ENCODE measurements at regions not wholly inside any gene's neighbourhood (a gene's known extent, or its start where the extent isn't known, plus 50 kb on each side); places are given as distances from the start of the nearest gene placed in this dataset.
"Not testable (repeated sequence)": the region's sequence is repeated elsewhere in the genome, so short reads cannot be mapped to it uniquely, and the experiment has no call there.

- peak; percentile 5 for DNase-seq
Observed at GRCh38 chr5:121503111-121503840, 348.4 kb upstream of the FTMT start.

- no peak for DNase-seq
Observed at GRCh38 chr5:121516997-121517396, 334.7 kb upstream of the FTMT start.

- DNase-seq = peak; percentile 8
Observed at GRCh38 chr5:121525706-121526105, 326.0 kb upstream of the FTMT start.

- no peak for DNase-seq
Observed at GRCh38 chr5:121526908-121527307, 324.8 kb upstream of the FTMT start.

GRCh38 chr5:121533814-121534213, 317.9 kb upstream of the FTMT start:
- no peak for DNase-seq

- no peak for DNase-seq
Observed at GRCh38 chr5:121550989-121551388, 300.7 kb upstream of the FTMT start.

GRCh38 chr5:121559832-121560231, 291.9 kb upstream of the FTMT start:
- DNase-seq = no peak

GRCh38 chr5:121572061-121572460, 279.6 kb upstream of the FTMT start:
- no peak for DNase-seq

- no peak for DNase-seq
Observed at GRCh38 chr5:121573721-121574382, 277.8 kb upstream of the FTMT start.

- no peak for DNase-seq
Observed at GRCh38 chr5:121581588-121581987, 270.1 kb upstream of the FTMT start.

- no peak for DNase-seq
Observed at GRCh38 chr5:121596882-121597281, 254.8 kb upstream of the FTMT start.

GRCh38 chr5:121608826-121609225, 242.9 kb upstream of the FTMT start:
- DNase-seq = no peak

- no peak for DNase-seq
Observed at GRCh38 chr5:121624035-121624434, 227.6 kb upstream of the FTMT start.

- DNase-seq = peak; percentile 6
Observed at GRCh38 chr5:121628783-121629182, 222.9 kb upstream of the FTMT start.

GRCh38 chr5:121630402-121630801, 221.3 kb upstream of the FTMT start:
- DNase-seq = peak; percentile 15

GRCh38 chr5:121634946-121635345, 216.7 kb upstream of the FTMT start:
- peak; percentile 0 for DNase-seq

GRCh38 chr5:121638126-121638525, 213.6 kb upstream of the FTMT start:
- no peak for DNase-seq

- no peak for DNase-seq
Observed at GRCh38 chr5:121640298-121640697, 211.4 kb upstream of the FTMT start.

- DNase-seq = no peak
Observed at GRCh38 chr5:121658221-121658620, 193.5 kb upstream of the FTMT start.

GRCh38 chr5:121660142-121660541, 191.5 kb upstream of the FTMT start:
- DNase-seq = no peak

- DNase-seq = not testable (repeated sequence)
Observed at GRCh38 chr5:121665542-121665941, 186.1 kb upstream of the FTMT start.

GRCh38 chr5:121667292-121667691, 184.4 kb upstream of the FTMT start:
- no peak for DNase-seq

- DNase-seq = peak; percentile 23
Observed at GRCh38 chr5:121668635-121669034, 183.0 kb upstream of the FTMT start.

GRCh38 chr5:121671624-121672023, 180.1 kb upstream of the FTMT start:
- no peak for DNase-seq

All from fibroblast of skin of scalp (primary cell).